Suprapubic skin (tissue), 4 donors: ENCODE measurements at regions not wholly inside any gene's neighbourhood (a gene's known extent, or its start where the extent isn't known, plus 50 kb on each side); places are given as distances from the start of the nearest gene placed in this dataset.
"Not testable (repeated sequence)": the region's sequence is repeated elsewhere in the genome, so short reads cannot be mapped to it uniquely, and the experiment has no call there.

Source experiments
- DNase-seq, 2 donors: peaks; one replicate each; pipeline ENCODE4 v3.0.0-alpha.2; 2019; ENCODE audit warnings: low spot score in 2 of 2
- H3K27ac ChIP-seq: fragments of 200-600 bp; sonication (generic); one replicate; pipeline ENCODE4 v1.5.1; 2019
- H3K27me3 ChIP-seq: fragments of 200-600 bp; sonication (generic); one replicate; pipeline ENCODE4 v1.5.1; 2019
- H3K36me3 ChIP-seq: fragments of 200-600 bp; sonication (generic); one replicate; pipeline ENCODE4 v1.5.1; 2019
- H3K4me1 ChIP-seq: fragments of 200-600 bp; sonication (generic); one replicate; pipeline ENCODE4 v1.5.1; 2019
- H3K4me3 ChIP-seq: fragments of 200-600 bp; sonication (generic); one replicate; pipeline ENCODE4 v1.5.1; 2019; ENCODE audit warnings: mild to moderate bottlenecking
- H3K9me3 ChIP-seq: fragments of 200-600 bp; sonication (generic); one replicate; pipeline ENCODE4 v1.5.1; 2019
- CTCF ChIP-seq, 2 donors: fragments of 200-600 bp in 1 of 2; fragments of 450-650 bp in 1 of 2; sonication (generic) in 1 of 2; IDR thresholded peaks; one replicate each; pipeline ENCODE4 v1.5.1; 2016 to 2019; ENCODE audit warnings: antibody characterized with exemption in 2 of 2, mild to moderate bottlenecking in 1 of 2, moderate library complexity in 1 of 2
- EP300 ChIP-seq: sonication (generic); formaldehyde crosslinking; IDR thresholded peaks from one replicate; pipeline ENCODE4 v1.6.1; 2017; ENCODE audit warnings: antibody characterized with exemption
- POLR2A ChIP-seq, 2 donors: fragments of 450-650 bp; IDR thresholded peaks; one replicate each; pipeline ENCODE4 v1.6.1; 2017; ENCODE audit warnings: antibody characterized with exemption in 2 of 2, mild to moderate bottlenecking in 2 of 2, moderate library complexity in 2 of 2
- POLR2AphosphoS5 ChIP-seq, 3 donors: sonication (generic); formaldehyde crosslinking; IDR thresholded peaks; one replicate each; pipeline ENCODE4 v1.6.1; 2017; ENCODE audit warnings: antibody characterized with exemption in 3 of 3
- WGBS: methylation state at CpG from one replicate; pipeline ENCODE4 v1.1.5; 2018; 5-methylcytosine and 5-hydroxymethylcytosine counted together

GRCh38 chr4:135941671-135942070 is 1590.6 kb downstream of the PCDH18 start:
- Histone ChIP-seq H3K4me3 (no peak overlapping the region), H3K27me3 (no peaks in the 10 kb centered on the region), H3K9me3 (no peaks in the 10 kb centered on the region), H3K4me1 (no peaks in the 10 kb centered on the region), H3K27ac (no peak overlapping the region), H3K36me3 (no peaks in the 10 kb centered on the region)
- no peak for DNase-seq
- 96% methylated on average over 2 of the region's 2 CpGs for WGBS
- no peak for TF ChIP-seq POLR2AphosphoS5 (IDR thresholded peaks at IDR 0.05)

- TF ChIP-seq CTCF (IDR thresholded peaks at IDR 0.05) (no peak), POLR2AphosphoS5 (IDR thresholded peaks at IDR 0.05) (no peak), EP300 (no peak), POLR2A (IDR thresholded peaks at IDR 0.05) (no peak)
- Histone ChIP-seq H3K36me3 (no peaks in the 10 kb centered on the region), H3K4me1 (no peaks in the 10 kb centered on the region), H3K27me3 (no peaks in the 10 kb centered on the region), H3K27ac (no peak overlapping the region), H3K9me3 (peaks cover 8% of the 10 kb centered on the region), H3K4me3 (no peak overlapping the region)
- no peak for DNase-seq
- WGBS, result 65% methylated on average over 1 of the region's 1 CpG
Observed at GRCh38 chr4:135934026-135934425, 1598.3 kb downstream of the PCDH18 start.

GRCh38 chr4:135927651-135928050 is 1604.6 kb downstream of the PCDH18 start:
- no peak overlapping the region for H3K27ac ChIP-seq
- no peaks in the 10 kb centered on the region for H3K4me1 ChIP-seq
- H3K4me3 ChIP-seq, result no peak overlapping the region
- H3K9me3 ChIP-seq, result peaks cover 8% of the 10 kb centered on the region
- H3K27me3 ChIP-seq, result no peaks in the 10 kb centered on the region
- no peaks in the 10 kb centered on the region for H3K36me3 ChIP-seq
- no peak for DNase-seq
- no peak for TF ChIP-seq POLR2AphosphoS5 (IDR thresholded peaks at IDR 0.05)
- no peak for TF ChIP-seq CTCF (IDR thresholded peaks at IDR 0.05)
- TF ChIP-seq EP300, result no peak
- TF ChIP-seq POLR2A (IDR thresholded peaks at IDR 0.05), result no peak

- H3K4me1 ChIP-seq, result no peaks in the 10 kb centered on the region
- H3K4me3 ChIP-seq, result no peak overlapping the region
- no peaks in the 10 kb centered on the region for H3K9me3 ChIP-seq
- H3K36me3 ChIP-seq, result no peaks in the 10 kb centered on the region
- H3K27ac ChIP-seq, result no peak overlapping the region
- no peaks in the 10 kb centered on the region for H3K27me3 ChIP-seq
- DNase-seq, result no peak
- TF ChIP-seq CTCF (IDR thresholded peaks at IDR 0.05), result no peak
- no peak for TF ChIP-seq EP300
- no peak for TF ChIP-seq POLR2A (IDR thresholded peaks at IDR 0.05)
- no peak for TF ChIP-seq POLR2AphosphoS5 (IDR thresholded peaks at IDR 0.05)
Observed at GRCh38 chr4:135921081-135921480, 1611.2 kb downstream of the PCDH18 start.

- no peak for TF ChIP-seq POLR2AphosphoS5 (IDR thresholded peaks at IDR 0.05)
- no peak for TF ChIP-seq CTCF (IDR thresholded peaks at IDR 0.05)
- no peak for TF ChIP-seq EP300
- TF ChIP-seq POLR2A (IDR thresholded peaks at IDR 0.05), result no peak
- Histone ChIP-seq H3K36me3 (no peaks in the 10 kb centered on the region), H3K27ac (no peak overlapping the region), H3K4me1 (no peaks in the 10 kb centered on the region), H3K27me3 (no peaks in the 10 kb centered on the region), H3K9me3 (no peaks in the 10 kb centered on the region), H3K4me3 (no peak overlapping the region)
- 35% methylated on average over 1 of the region's 1 CpG for WGBS
- DNase-seq, result no peak
Observed at GRCh38 chr4:135917011-135917410, 1615.3 kb downstream of the PCDH18 start.

- Histone ChIP-seq H3K36me3 (no peaks in the 10 kb centered on the region), H3K27me3 (no peaks in the 10 kb centered on the region), H3K27ac (no peak overlapping the region), H3K4me1 (no peaks in the 10 kb centered on the region), H3K4me3 (no peak overlapping the region), H3K9me3 (no peaks in the 10 kb centered on the region)
- no peak for DNase-seq
- TF ChIP-seq POLR2A (IDR thresholded peaks at IDR 0.05) (no peak), CTCF (IDR thresholded peaks at IDR 0.05) (no peak), POLR2AphosphoS5 (IDR thresholded peaks at IDR 0.05) (no peak), EP300 (no peak)
Observed at GRCh38 chr4:135900956-135901355, 1631.3 kb downstream of the PCDH18 start.

- not testable (repeated sequence) for H3K27ac ChIP-seq, H3K9me3 ChIP-seq, H3K27me3 ChIP-seq, H3K4me1 ChIP-seq, H3K36me3 ChIP-seq, H3K4me3 ChIP-seq, DNase-seq
- 32% methylated on average over 10 of the region's 10 CpGs for WGBS
Observed at GRCh38 chr4:135864304-135864703, 1662.7 kb upstream of the PABPC4L start.
